ENCODE measurements at regions not wholly inside any gene's neighbourhood (a gene's known extent, or its start where the extent isn't known, plus 50 kb on each side); places are given as distances from the start of the nearest gene placed in this dataset.
"Not testable (repeated sequence)": the region's sequence is repeated elsewhere in the genome, so short reads cannot be mapped to it uniquely, and the experiment has no call there.

DNA sequence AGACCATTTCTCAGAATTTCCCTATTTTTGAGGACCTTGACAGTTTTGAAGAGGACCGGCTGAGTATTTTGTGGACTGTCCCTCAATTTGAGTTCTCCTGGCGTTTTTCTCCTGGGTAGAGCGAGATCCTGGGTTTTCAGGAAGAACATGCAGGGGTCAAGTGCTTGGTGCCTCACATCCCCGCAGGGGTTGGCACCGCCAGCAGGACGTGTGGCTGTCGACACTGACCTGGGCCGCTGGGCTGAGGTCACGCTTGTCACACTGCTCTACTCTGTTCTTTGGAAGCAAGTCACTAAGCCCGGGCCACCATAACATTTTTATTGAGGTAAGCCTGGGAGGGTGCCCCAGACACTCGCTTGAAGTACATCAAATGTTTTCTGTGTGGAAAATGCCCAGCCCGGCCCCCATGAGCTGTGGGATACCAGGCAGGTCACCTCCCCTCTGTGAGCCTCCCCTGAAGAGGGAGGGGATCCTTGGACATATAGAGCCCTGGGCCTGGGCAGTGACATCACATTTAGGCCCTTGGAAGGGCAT, 112.0 kb downstream of the NPIPB11 start:
- not testable (repeated sequence) for DNase-seq

DNA sequence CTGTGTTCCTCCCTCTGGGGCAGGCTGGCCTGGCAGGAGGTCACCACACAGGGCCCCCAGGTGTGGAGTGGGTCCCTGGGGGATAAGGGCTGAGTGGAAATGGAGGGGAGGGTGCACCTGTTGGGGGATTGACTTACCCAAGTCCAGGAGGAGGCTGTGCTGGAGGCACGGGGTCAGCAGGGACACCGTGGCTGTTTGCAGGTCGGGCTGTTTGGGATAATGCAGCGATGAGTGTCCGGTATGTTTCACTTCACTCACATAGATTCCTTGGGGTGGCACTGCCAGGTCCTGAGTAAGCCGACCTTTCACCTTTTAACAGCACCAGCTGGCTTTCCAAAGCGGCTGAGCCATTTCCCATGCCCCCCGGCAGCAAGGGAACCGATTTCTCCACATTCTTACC, 113.0 kb downstream of the NPIPB11 start:
- not testable (repeated sequence) for DNase-seq

DNA sequence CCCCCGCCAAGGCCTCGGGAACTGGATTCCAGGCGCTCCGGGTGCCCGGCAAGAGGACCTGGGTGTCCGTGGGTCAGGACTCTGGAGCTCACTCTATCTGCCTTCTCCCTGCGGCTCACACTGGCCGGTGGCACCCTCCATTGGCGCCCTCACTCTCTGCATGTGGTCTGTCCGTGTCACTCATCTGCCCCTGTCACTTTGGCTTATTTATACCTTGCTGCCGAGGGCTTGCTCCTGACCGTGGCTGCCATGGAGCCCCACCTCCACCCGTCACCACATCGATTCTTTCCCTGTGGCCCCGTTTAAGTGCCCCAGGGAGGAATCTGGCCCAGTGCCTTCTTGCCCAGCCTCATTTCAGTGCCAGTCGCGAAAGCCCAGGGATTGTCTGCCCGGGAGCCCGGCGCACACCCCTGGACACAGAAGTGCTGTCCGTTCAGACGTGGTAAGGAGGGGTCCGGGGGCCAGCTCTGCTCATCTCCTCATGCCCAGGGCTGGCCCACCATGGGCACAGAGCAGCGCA, 113.5 kb downstream of the NPIPB11 start:
- DNase-seq = not testable (repeated sequence)

DNA sequence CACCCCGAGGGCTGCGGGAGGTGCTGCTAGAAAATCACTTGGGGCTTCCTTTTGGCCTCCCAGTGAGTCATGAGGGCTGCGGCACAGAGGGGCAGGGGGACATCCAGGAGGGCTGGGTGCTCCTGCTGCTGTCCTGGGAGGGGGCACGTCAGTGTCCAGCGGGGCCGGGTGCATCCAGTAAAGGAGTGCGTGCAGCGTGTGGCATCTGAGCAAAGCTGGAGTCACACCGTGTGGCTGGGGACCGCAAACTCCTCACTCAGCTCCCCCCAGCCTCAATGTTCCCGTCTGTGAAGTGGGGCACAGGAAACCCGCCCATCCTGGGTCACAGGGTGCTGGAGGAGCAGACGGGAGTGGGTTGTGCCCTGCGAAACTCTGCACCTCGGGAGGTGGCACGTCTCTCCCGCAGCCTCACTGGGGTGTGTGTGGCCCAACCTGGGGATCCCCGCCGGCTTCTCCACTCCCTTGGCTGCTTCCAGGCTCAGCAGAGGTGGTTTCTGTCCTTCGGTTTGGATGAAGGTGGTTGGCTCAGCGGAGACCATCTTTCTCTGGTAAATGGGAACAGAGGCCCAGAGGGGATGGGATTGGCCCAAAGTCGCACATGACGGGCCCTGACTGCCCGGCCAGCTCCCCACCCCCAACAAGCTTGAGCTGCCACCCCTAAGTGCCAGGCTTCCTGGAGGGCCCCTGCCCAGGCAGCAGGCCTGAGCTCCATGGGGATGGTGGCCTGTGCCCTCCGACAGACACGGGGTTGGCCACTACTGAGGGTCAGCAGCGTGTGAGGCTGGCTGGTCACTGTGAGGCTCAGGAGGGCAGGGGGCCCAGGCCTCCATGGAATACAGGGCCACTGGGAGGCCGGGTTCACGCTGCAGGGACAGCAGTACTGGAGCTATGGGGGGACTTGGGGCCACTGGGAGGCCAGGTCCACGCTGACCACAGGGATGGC, 114.9 kb downstream of the NPIPB11 start:
- DNase-seq = peak; percentile 15

- DNase-seq = peak; percentile 64
These were observed 115.8 kb downstream of the NPIPB11 start for GRCh38 chr16:29290631-29291247.

DNA sequence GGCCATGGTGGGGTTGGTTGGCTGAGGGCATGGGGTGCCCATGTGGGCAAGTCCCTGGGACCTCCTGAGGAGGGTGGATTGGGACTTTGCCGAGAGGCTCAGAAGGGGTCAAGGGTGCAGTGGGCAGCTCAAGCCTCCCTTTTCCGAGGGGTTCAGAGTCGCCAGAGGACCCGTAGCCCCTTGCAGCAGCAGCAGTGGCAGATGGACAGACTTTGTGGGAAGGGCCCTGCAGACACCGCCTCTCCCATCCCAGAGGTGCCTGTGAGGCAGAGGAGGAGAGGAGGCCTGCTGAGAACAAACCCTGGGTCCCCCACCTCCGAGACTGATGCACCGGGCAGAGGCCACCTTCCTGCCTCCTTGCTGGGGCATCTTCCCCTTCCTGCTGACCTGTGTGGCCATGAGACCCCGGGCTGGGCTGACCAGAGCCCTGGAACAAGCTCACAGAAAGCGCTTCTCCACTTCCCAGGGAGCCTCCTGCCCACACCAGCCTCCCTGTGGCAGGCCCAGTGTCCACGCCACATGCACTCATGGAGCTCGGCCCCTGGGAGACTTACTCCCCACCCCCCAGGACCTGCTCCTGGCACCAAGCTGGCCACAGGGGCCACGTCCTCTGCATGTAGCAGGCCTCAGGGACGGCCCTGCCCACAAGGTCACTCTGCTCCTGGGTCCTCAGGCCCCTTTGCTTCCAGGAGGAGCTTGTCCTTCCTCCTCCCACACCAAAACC, 116.8 kb downstream of the NPIPB11 start:
- DNase-seq = not testable (repeated sequence)

- not testable (repeated sequence) for DNase-seq
These were observed 117.6 kb downstream of the NPIPB11 start for GRCh38 chr16:29288711-29289474.

DNA sequence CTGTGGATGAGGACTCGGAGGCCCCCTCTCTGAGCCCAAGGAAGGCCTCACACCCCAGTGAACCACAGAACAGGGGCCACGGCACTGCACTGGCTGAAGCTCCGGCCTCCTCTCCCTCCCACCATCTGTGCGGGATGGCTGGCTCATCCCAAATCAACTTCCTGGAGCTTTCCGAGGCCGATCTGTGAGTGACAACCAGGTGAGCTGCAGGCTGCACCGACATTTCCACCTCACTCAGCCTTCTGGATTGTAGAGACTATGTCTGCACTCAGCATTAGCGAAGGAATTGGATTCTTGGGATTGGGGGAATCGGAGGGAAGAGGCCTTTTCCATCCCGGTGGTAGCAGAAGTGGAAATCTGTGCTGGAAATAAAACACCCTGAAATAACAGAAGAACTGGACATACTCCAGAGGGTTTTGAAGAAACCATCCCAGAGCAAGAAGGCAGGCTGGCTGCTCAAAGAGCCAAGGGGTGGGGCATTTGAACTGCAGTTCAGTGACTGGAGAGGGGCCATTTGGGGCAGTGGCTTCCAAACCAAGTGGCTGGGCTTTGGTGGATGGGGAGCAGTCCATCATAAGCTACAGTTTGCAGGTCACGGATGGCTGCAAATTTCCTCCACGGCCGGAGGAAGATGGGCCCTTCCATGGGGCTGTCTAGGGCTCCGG, 118.5 kb downstream of the NPIPB11 start:
- DNase-seq = not testable (repeated sequence)

GRCh38 chr16:29287246-29287645, 119.3 kb downstream of the NPIPB11 start:
- DNase-seq = not testable (repeated sequence)

DNA sequence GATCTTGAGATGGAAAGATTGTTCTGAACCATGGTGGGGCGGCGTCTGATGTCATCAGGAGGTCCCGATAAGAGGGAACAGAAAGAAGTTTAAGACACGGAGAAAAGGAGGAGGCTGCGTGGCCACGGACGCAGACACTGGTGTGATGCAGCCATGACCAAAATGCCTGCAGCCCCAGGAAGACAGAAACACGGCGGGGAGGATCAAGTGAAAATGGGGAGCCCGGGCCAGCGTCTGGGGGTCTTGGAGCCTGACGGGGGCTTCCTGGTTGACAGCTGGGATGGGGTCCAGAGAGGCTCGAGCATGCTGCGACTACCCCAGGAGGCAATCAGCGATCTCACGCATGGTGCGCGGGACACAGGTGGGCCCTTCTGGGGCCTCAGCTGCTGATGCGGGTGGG, 119.7 kb downstream of the NPIPB11 start:
- DNase-seq = not testable (repeated sequence)

DNA sequence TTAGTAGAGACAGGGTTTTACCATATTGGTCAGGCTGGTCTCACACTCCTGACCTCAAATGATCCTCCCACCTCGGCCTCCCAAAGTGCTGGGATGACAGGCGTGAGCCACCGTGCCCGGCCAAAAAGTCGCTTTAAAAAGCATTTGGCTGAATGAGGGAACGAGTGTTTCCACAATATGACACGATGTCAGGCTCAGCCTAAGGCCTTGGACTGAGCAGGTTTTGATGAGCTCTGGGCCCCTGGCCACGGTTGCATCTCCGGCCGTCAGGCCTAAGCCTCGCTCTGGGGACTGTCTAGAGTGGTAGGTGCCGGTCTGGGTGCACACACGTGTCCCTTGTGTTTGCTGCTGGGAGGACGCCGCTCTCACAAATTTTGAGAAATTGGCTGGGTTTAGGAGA, 120.3 kb downstream of the NPIPB11 start:
- not testable (repeated sequence) for DNase-seq

- DNase-seq = not testable (repeated sequence)
These were observed 121.2 kb downstream of the NPIPB11 start for GRCh38 chr16:29285151-29285885.

GRCh38 chr16:29284723-29285122, 121.8 kb downstream of the NPIPB11 start:
- DNase-seq = not testable (repeated sequence)

- DNase-seq = not testable (repeated sequence)
These were observed 122.4 kb downstream of the NPIPB11 start for GRCh38 chr16:29284159-29284558.

- DNase-seq = not testable (repeated sequence)
These were observed 128.2 kb downstream of the NPIPB11 start for GRCh38 chr16:29278097-29278871.

- DNase-seq = not testable (repeated sequence)
These were observed 130.1 kb downstream of the NPIPB11 start for GRCh38 chr16:29276446-29276845.

DNA sequence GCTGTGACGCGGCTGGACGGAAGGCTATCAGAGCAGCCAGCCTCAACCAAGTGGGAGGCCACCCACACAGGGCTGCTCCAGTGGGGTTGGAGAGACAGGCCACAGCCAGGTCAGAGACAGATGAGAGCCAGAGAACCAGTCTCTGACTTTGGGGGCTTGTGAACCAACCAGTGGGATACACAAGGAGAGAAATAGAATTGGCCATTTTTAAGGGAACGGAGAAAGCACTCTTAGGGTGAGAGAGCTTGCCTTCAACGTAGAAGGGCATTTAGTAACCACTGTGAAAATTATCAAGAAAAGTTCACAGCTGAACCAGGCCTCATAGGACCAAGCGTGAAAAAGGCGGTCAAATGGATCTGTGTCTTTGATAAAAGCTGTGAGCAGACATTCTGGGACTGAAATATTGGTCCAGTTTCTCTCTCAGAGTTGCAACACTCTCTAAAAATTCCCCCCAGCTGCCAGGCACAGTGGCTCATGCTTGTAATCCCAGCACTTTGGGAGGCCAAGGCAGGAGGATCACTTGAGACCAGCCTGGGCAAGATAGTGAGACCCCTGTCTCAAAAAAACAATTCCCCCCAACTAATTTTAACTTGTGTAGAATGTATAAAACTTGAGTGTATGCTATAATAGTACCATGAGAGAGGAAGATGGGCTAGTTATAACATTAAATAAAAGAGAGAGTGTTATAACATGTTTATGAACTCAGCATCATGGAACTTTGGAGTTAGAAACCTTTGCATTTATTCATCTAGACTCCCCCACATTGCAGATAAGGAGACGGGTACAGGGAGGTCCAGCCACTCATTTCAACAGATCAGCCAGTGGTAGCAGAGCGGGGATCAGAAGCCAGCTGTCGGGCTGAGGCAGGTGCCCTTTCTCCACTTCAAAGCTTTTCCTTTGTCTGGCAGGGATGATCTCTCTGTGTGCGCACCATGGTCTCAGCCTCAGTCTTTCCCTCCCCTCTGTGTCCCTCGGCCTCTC, 132.2 kb downstream of the NPIPB11 start:
- DNase-seq = not testable (repeated sequence)

DNA sequence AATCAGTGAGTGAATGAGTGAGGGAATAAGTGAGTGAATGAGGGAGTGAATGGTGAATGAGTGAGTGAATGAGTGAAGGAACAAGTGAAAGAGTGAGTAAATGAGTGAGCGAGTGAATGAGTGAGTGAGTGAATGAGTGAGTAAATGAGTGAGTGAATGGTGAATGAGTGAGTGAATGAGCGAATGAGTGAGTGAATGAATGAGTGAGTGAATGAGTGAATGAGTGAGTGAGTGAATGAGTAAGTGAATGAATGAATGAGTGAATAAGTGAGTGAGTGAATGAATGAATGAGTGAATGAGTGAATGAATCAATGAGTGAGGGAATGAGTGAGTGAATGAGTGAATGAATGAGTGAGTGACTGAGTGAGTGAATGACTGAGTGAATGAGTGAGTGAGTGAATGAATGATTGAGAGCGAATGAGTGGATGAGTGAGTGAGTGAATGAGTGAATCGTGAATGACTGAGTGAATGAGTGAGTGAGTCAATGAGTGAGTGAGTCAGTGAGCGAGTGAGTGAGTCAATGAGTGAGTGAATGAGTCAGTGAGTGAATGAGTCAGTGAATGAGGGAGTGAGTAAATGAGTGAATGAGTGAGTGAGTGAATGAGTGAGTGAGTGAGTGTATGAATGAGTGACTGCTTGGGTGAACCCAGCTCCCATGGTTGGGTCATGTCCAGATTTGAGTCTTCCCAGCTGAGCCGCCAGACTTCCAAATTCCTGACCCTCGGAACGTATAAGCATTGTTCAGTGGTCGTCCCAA, 133.0 kb downstream of the NPIPB11 start:
- DNase-seq = not testable (repeated sequence)
